Lower lobe of right lung (tissue), 2 donors: ENCODE measurements at regions not wholly inside any gene's neighbourhood (a gene's known extent, or its start where the extent isn't known, plus 50 kb on each side); places are given as distances from the start of the nearest gene placed in this dataset.
"Not testable (repeated sequence)": the region's sequence is repeated elsewhere in the genome, so short reads cannot be mapped to it uniquely, and the experiment has no call there.

Experiments used
- ATAC-seq, 2 donors: fragments of 200-7000 bp; cut with Tn5 transposase; one replicate each; pipeline ENCODE4 v1.9.1; 2020 to 2022; ENCODE audit warnings: mild to moderate bottlenecking in 2 of 2, moderate library complexity in 2 of 2
- DNase-seq: peaks from one replicate; pipeline ENCODE4 v3.0.0-alpha.2; 2020
- H3K27ac ChIP-seq: fragments of 200-600 bp; one replicate; pipeline ENCODE4 v1.8.0; 2022
- H3K27me3 ChIP-seq: fragments of 200-600 bp; one replicate; pipeline ENCODE4 v1.8.0; 2022; ENCODE audit warnings: low read depth
- H3K36me3 ChIP-seq: fragments of 200-600 bp; one replicate; pipeline ENCODE4 v1.8.0; 2022; ENCODE audit warnings: mild to moderate bottlenecking
- H3K4me1 ChIP-seq: fragments of 200-600 bp; one replicate; pipeline ENCODE4 v1.8.0; 2022
- H3K4me3 ChIP-seq: fragments of 200-600 bp; one replicate; pipeline ENCODE4 v1.8.0; 2022; ENCODE audit warnings: mild to moderate bottlenecking
- H3K9me3 ChIP-seq: fragments of 200-600 bp; one replicate; pipeline ENCODE4 v1.8.0; 2022
- CTCF ChIP-seq: fragments of 200-600 bp; IDR thresholded peaks from one replicate; pipeline ENCODE4 v1.8.0; 2022; ENCODE audit warnings: antibody characterized with exemption, mild to moderate bottlenecking
- intact Hi-C: fragments of 100-400 bp; cut with DNase I; formaldehyde crosslinking; loops from one replicate; pipeline ENCODE4 v1.11.0; 2022
- donor health status: DM: no; HTN: yes; CAD: no; lungs with severe emphysema.

GRCh38 chr20:39961637-39962244 is 727.3 kb downstream of the MAFB start:
- no peak for ATAC-seq
- H3K27me3 ChIP-seq, result no peaks in the 10 kb centered on the region
- intact Hi-C loops, result no loop called here
- no peak for TF ChIP-seq CTCF
- H3K36me3 ChIP-seq, result no peaks in the 10 kb centered on the region
- H3K4me1 ChIP-seq, result peaks cover 4% of the 10 kb centered on the region
- no peak for DNase-seq
- H3K4me3 ChIP-seq, result no peak overlapping the region
- H3K27ac ChIP-seq, result no peak overlapping the region
- H3K9me3 ChIP-seq, result no peaks in the 10 kb centered on the region

GRCh38 chr20:39960522-39961428 is 728.3 kb downstream of the MAFB start:
- H3K36me3 ChIP-seq, result no peaks in the 10 kb centered on the region
- DNase-seq (no peak), ATAC-seq (no peak)
- TF ChIP-seq CTCF, result no peak
- no peak overlapping the region for H3K27ac ChIP-seq
- no peak overlapping the region for H3K4me3 ChIP-seq
- peaks cover 4% of the 10 kb centered on the region for H3K4me1 ChIP-seq
- intact Hi-C loops, result no loop called here
- H3K27me3 ChIP-seq, result no peaks in the 10 kb centered on the region
- H3K9me3 ChIP-seq, result no peaks in the 10 kb centered on the region

GRCh38 chr20:39957911-39958310 is 731.1 kb downstream of the MAFB start:
- H3K9me3 ChIP-seq, H3K4me3 ChIP-seq, DNase-seq, H3K27me3 ChIP-seq, intact Hi-C loops, H3K27ac ChIP-seq, H3K4me1 ChIP-seq, ATAC-seq, H3K36me3 ChIP-seq: not testable (repeated sequence)

GRCh38 chr20:39954621-39955020 is 734.4 kb downstream of the MAFB start:
- H3K9me3 ChIP-seq, result no peaks in the 10 kb centered on the region
- no peak overlapping the region for H3K27ac ChIP-seq
- H3K36me3 ChIP-seq, result no peaks in the 10 kb centered on the region
- H3K4me1 ChIP-seq, result no peaks in the 10 kb centered on the region
- no peak for TF ChIP-seq CTCF
- no peak overlapping the region for H3K4me3 ChIP-seq
- DNase-seq (no peak), ATAC-seq (no peak)
- no peaks in the 10 kb centered on the region for H3K27me3 ChIP-seq
- intact Hi-C loops, result no loop called here

GRCh38 chr20:39946931-39947330 is 742.1 kb downstream of the MAFB start:
- Histone ChIP-seq H3K36me3 (no peaks in the 10 kb centered on the region), H3K4me1 (no peaks in the 10 kb centered on the region), H3K27me3 (no peaks in the 10 kb centered on the region), H3K27ac (no peak overlapping the region), H3K4me3 (no peak overlapping the region), H3K9me3 (no peaks in the 10 kb centered on the region)
- TF ChIP-seq CTCF, result no peak
- DNase-seq (no peak), ATAC-seq (no peak)
- intact Hi-C loops, result no loop called here
